ENCODE measurements at regions not wholly inside any gene's neighbourhood (a gene's known extent, or its start where the extent isn't known, plus 50 kb on each side); places are given as distances from the start of the nearest gene placed in this dataset.

GRCh38 chr9:81741103-81741502 is 51.8 kb upstream of the TLE1 start:
- H3K9me3 ChIP-seq: peaks cover 6% of the 10 kb centered on the region; the same call in 1 of the 2 replicates
- H3K27me3 ChIP-seq: no peaks in the 10 kb centered on the region
- H3K27ac ChIP-seq: no peak overlapping the region
- H3K36me3 ChIP-seq: no peaks in the 10 kb centered on the region
- no peak overlapping the region for H3K9ac ChIP-seq
- H3K4me1 ChIP-seq: no peaks in the 10 kb centered on the region
- no peak for TF ChIP-seq Cebpa-rat (IDR thresholded peaks at IDR 0.05)
- H4K20me1 ChIP-seq: no peaks in the 10 kb centered on the region
- no peak overlapping the region for H3K4me2 ChIP-seq
- H3K4me3 ChIP-seq: no peak overlapping the region

DNA sequence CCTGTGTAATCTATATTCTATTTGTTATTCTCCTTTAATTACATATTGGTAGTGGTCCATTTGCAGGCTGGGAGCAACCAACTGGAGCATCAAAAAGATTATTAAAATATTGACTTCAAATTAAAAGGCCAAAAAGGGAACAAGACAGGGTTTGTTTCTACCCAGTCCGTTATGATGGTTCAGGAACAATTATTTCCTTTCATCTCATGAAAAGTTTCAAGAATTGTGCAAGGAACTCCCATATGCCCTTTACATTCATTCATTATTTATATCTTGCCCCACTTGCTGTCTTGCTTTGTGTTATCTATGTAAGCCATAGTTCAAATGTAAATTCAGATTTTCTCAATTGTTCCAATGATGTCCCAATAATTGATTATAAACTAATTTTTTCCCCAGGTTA is 58.7 kb upstream of the TLE1 start:
- no peaks in the 10 kb centered on the region for H3K4me1 ChIP-seq
- H4K20me1 ChIP-seq: no peaks in the 10 kb centered on the region
- H3K9ac ChIP-seq: no peak overlapping the region
- H3K27me3 ChIP-seq: no peaks in the 10 kb centered on the region
- H3K9me3 ChIP-seq: peaks cover 6% of the 10 kb centered on the region; the same call in 1 of the 2 replicates
- H3K4me2 ChIP-seq: no peak overlapping the region
- TF ChIP-seq Cebpa-rat (IDR thresholded peaks at IDR 0.05): no peak
- no peak overlapping the region for H3K27ac ChIP-seq
- no peak overlapping the region for H3K4me3 ChIP-seq
- H3K36me3 ChIP-seq: no peaks in the 10 kb centered on the region

DNA sequence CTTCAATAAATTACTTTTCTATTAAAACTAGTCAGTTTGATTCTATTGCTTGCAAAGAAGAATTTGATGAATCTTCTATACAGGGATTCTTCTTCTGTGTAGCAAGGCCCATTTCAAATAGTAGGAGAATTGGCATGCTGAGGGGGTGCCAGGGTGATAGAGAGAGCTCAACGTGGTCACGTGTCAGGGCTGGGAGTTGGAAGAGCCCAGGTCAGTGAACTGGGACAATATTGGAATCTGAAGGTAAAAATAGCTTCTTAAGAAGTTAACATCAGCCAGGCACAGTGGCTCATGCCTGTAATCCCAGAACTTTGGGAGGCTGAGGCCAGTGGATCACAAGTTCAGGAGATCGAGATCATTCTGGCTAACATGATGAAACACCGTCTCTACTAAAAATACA is 64.1 kb upstream of the TLE1 start:
- Histone ChIP-seq H3K36me3 (no peaks in the 10 kb centered on the region), H3K9me3 (no peaks in the 10 kb centered on the region), H3K27me3 (no peaks in the 10 kb centered on the region), H3K9ac (no peak overlapping the region), H3K4me1 (no peaks in the 10 kb centered on the region), H4K20me1 (no peaks in the 10 kb centered on the region), H3K4me3 (no peak overlapping the region), H3K27ac (no peak overlapping the region), H3K4me2 (no peak overlapping the region)
- TF ChIP-seq Cebpa-rat (IDR thresholded peaks at IDR 0.05): no peak

GRCh38 chr9:81754245-81754644 is 64.9 kb upstream of the TLE1 start:
- H3K9me3 ChIP-seq: no peaks in the 10 kb centered on the region
- no peaks in the 10 kb centered on the region for H3K27me3 ChIP-seq
- H3K4me1 ChIP-seq: no peaks in the 10 kb centered on the region
- H3K36me3 ChIP-seq: no peaks in the 10 kb centered on the region
- H3K4me2 ChIP-seq: no peak overlapping the region
- H3K4me3 ChIP-seq: no peak overlapping the region
- H3K27ac ChIP-seq: no peak overlapping the region
- H4K20me1 ChIP-seq: no peaks in the 10 kb centered on the region
- no peak overlapping the region for H3K9ac ChIP-seq
- no peak for TF ChIP-seq Cebpa-rat (IDR thresholded peaks at IDR 0.05)

DNA sequence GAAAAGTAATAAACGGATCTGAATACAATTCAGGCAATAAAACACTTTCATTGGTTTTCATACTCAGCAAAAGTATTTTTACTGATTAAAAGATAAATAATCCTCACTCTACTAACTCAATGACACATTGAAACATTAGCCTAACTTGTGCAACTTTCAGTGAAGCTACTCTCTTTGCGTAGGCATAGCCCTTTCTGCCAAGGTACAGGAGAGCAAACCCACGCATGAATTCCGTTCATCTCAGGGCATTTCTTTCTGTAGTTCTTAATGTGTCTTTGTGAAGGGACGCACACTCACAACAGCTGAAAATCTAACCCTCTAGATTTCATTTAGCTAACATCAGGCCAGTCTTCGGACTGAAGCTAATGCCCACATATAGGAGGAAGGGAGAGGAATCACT is 66.4 kb upstream of the TLE1 start:
- H3K27ac ChIP-seq: no peak overlapping the region
- H3K4me3 ChIP-seq: no peak overlapping the region
- H3K9me3 ChIP-seq: peaks cover 2% of the 10 kb centered on the region; the same call in 1 of the 2 replicates
- TF ChIP-seq Cebpa-rat (IDR thresholded peaks at IDR 0.05): no peak
- H3K36me3 ChIP-seq: no peaks in the 10 kb centered on the region
- no peak overlapping the region for H3K4me2 ChIP-seq
- H3K9ac ChIP-seq: no peak overlapping the region
- no peaks in the 10 kb centered on the region for H4K20me1 ChIP-seq
- no peaks in the 10 kb centered on the region for H3K4me1 ChIP-seq
- no peaks in the 10 kb centered on the region for H3K27me3 ChIP-seq

DNA sequence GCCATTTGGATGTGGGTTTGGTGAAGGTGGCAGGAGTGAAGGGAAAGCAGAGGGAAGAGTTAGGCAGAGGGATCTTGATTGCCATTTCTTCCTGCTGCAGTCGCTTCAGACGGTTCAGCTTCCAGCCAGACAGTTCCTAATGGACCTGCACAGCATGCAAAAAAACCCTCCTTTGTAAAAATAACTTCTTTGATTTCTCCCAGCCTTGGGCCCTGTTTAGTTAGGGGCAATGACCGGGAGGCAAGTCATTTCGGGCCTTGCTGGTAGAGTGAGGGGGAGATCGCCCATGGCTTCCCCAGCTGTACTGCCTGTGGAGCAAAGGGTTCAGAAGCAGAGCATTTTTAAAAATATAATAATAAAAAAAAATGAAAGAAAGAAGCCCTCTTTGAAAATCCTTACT is 67.2 kb upstream of the TLE1 start:
- TF ChIP-seq Cebpa-rat (IDR thresholded peaks at IDR 0.05): no peak
- no peaks in the 10 kb centered on the region for H3K4me1 ChIP-seq
- no peaks in the 10 kb centered on the region for H4K20me1 ChIP-seq
- H3K27me3 ChIP-seq: no peaks in the 10 kb centered on the region
- H3K4me3 ChIP-seq: no peak overlapping the region
- peaks cover 3% of the 10 kb centered on the region; the same call in 1 of the 2 replicates for H3K9me3 ChIP-seq
- H3K4me2 ChIP-seq: no peak overlapping the region
- H3K36me3 ChIP-seq: no peaks in the 10 kb centered on the region
- H3K9ac ChIP-seq: no peak overlapping the region
- no peak overlapping the region for H3K27ac ChIP-seq

GRCh38 chr9:81758123-81758797 is 68.9 kb upstream of the TLE1 start:
- H4K20me1 ChIP-seq: no peaks in the 10 kb centered on the region
- no peak overlapping the region for H3K4me3 ChIP-seq
- H3K4me2 ChIP-seq: no peak overlapping the region
- H3K27me3 ChIP-seq: no peaks in the 10 kb centered on the region
- no peak overlapping the region for H3K9ac ChIP-seq
- H3K9me3 ChIP-seq: peaks cover 3% of the 10 kb centered on the region; the same call in 1 of the 2 replicates
- TF ChIP-seq Cebpa-rat (IDR thresholded peaks at IDR 0.05): no peak
- H3K4me1 ChIP-seq: no peaks in the 10 kb centered on the region
- no peaks in the 10 kb centered on the region for H3K36me3 ChIP-seq
- no peak overlapping the region for H3K27ac ChIP-seq

DNA sequence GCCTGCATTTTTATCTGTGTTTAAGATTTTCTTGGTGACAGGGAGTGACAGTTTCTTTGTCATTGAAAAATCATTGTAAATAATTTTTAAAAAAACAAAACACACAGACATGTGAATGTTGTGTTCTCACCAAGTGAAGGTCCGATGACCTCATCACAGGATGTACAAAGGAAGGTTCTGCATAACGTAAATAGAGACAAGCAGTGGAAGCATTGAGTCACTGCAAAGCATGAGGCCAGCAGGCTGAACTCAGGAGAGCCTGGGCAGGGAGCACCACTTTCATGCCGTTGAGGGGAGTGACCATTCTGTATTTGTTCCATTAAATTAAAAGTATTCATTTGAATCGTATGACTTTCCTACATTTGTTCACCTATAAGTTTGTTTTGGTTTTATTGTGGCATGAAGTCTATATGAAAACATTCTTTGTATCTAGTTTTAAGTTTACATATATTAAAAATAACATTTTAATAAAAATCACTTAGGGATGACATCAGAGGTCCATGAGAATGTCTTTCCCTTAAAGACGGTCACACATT is 70.4 kb upstream of the TLE1 start:
- no peak overlapping the region for H3K27ac ChIP-seq
- H3K27me3 ChIP-seq: no peaks in the 10 kb centered on the region
- H4K20me1 ChIP-seq: no peaks in the 10 kb centered on the region
- no peak overlapping the region for H3K4me3 ChIP-seq
- no peaks in the 10 kb centered on the region for H3K4me1 ChIP-seq
- TF ChIP-seq Cebpa-rat (IDR thresholded peaks at IDR 0.05): no peak
- peaks cover 3% of the 10 kb centered on the region; the same call in 1 of the 2 replicates for H3K9me3 ChIP-seq
- H3K36me3 ChIP-seq: no peaks in the 10 kb centered on the region
- no peak overlapping the region for H3K9ac ChIP-seq
- H3K4me2 ChIP-seq: no peak overlapping the region

- Histone ChIP-seq H3K27ac (no peak overlapping the region), H3K4me3 (no peak overlapping the region), H3K9me3 (no peaks in the 10 kb centered on the region), H3K9ac (no peak overlapping the region), H3K27me3 (no peaks in the 10 kb centered on the region), H3K4me1 (no peaks in the 10 kb centered on the region), H3K4me2 (no peak overlapping the region), H3K36me3 (no peaks in the 10 kb centered on the region), H4K20me1 (no peaks in the 10 kb centered on the region)
- no peak for TF ChIP-seq Cebpa-rat (IDR thresholded peaks at IDR 0.05)
These were observed 78.6 kb upstream of the TLE1 start for GRCh38 chr9:81767921-81768320.

DNA sequence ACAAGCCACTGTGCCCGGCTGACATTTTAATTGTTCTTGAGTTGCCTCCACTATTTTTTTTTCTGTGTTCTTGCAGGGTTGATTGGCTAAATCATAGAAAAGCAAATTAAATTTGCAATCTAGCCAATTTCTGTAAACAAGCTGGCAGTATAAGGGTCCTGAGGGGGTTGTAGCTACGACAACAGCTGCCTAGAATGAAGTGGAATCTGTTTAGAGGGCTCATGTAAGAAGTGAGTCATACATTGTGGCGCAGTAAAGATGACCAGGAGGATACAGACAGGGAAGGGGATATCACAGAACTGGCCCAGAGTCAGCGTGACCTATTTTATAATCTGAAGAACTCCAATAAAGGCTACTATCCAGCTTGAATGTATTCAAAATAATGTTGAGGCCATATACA is 82.2 kb upstream of the TLE1 start:
- no peak overlapping the region for H3K4me3 ChIP-seq
- H3K4me2 ChIP-seq: no peak overlapping the region
- H3K36me3 ChIP-seq: no peaks in the 10 kb centered on the region
- TF ChIP-seq Cebpa-rat (IDR thresholded peaks at IDR 0.05): no peak
- H3K9me3 ChIP-seq: no peaks in the 10 kb centered on the region
- no peaks in the 10 kb centered on the region for H3K27me3 ChIP-seq
- H3K4me1 ChIP-seq: no peaks in the 10 kb centered on the region
- no peaks in the 10 kb centered on the region for H4K20me1 ChIP-seq
- no peak overlapping the region for H3K9ac ChIP-seq
- H3K27ac ChIP-seq: no peak overlapping the region
